ENCODE measurements at regions not wholly inside any gene's neighbourhood (a gene's known extent, or its start where the extent isn't known, plus 50 kb on each side); places are given as distances from the start of the nearest gene placed in this dataset.

DNA sequence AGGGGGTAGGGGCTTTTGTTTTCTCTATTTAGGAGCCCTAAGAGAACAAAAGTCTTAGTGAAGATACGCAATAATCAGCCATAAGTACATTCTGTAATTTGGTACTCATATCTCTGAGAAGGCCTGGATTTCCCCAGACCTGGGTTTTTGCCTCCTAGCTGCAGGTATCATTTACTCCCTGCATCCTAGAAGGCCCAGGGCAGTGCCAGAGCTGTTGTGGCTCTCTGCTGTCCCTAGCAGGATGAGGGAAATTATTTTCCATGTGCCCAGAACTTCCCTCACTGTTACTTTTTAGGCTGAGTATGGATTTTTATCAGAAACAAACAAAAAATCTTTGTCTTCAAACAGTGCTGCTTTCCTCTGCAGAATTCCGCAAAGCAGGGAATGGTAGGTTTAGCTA is 192.5 kb upstream of the SYT1 start:
- H3K4me3 Mint-ChIP-seq = no peak overlapping the region
- no peak overlapping the region for H3K27ac Mint-ChIP-seq
- H3K36me3 Mint-ChIP-seq = no peaks in the 10 kb centered on the region
- no peak for DNase-seq
- H3K4me1 Mint-ChIP-seq = no peaks in the 10 kb centered on the region
- H3K9me3 Mint-ChIP-seq = peaks cover 4% of the 10 kb centered on the region
- CTCF ChIA-PET = no interaction called here
- no peaks in the 10 kb centered on the region for H3K27me3 Mint-ChIP-seq

- DNase-seq = no peak
- Mint-ChIP-seq H3K27me3 (no peaks in the 10 kb centered on the region), H3K4me3 (no peak overlapping the region), H3K4me1 (no peaks in the 10 kb centered on the region), H3K36me3 (no peaks in the 10 kb centered on the region), H3K9me3 (peaks cover 5% of the 10 kb centered on the region), H3K27ac (no peak overlapping the region)
- CTCF ChIA-PET = no interaction called here
These were observed 190.1 kb upstream of the SYT1 start for GRCh38 chr12:78674311-78675090.

DNA sequence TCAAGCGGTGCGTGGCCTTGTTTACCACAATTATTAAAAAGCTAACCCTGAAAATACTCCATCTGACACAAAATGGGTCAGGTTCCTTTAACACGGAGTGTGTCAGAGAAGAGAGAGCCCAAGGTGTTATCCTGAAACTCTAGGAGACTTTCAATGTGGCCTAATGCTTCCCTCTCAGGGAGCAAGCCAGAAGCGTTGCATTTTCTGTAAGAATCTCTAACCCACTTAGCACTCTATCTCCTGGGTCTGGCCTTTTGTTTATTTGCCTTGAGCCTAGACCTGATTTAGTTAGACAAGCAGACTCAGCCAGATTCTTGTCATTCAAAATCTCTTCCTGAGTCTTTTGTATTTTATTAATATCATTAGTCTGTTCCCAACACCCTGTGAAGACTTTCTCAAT is 184.0 kb upstream of the SYT1 start:
- Mint-ChIP-seq H3K4me3 (no peak overlapping the region), H3K36me3 (no peaks in the 10 kb centered on the region), H3K4me1 (no peaks in the 10 kb centered on the region), H3K9me3 (peaks cover 3% of the 10 kb centered on the region), H3K27me3 (no peaks in the 10 kb centered on the region), H3K27ac (no peak overlapping the region)
- CTCF ChIA-PET = no interaction called here
- no peak for DNase-seq

- no peak for DNase-seq
- no peaks in the 10 kb centered on the region for H3K27me3 Mint-ChIP-seq
- CTCF ChIA-PET = no interaction called here
- H3K9me3 Mint-ChIP-seq = peaks cover 3% of the 10 kb centered on the region
- H3K36me3 Mint-ChIP-seq = no peaks in the 10 kb centered on the region
- no peak overlapping the region for H3K4me3 Mint-ChIP-seq
- H3K4me1 Mint-ChIP-seq = no peaks in the 10 kb centered on the region
- no peak overlapping the region for H3K27ac Mint-ChIP-seq
These were observed 181.5 kb upstream of the SYT1 start for GRCh38 chr12:78683031-78683430.

- Mint-ChIP-seq H3K4me3 (no peak overlapping the region), H3K27ac (no peak overlapping the region), H3K36me3 (no peaks in the 10 kb centered on the region), H3K27me3 (no peaks in the 10 kb centered on the region), H3K4me1 (no peaks in the 10 kb centered on the region), H3K9me3 (peaks cover 6% of the 10 kb centered on the region)
- CTCF ChIA-PET = no interaction called here
- DNase-seq = no peak
These were observed 180.9 kb upstream of the SYT1 start for GRCh38 chr12:78683626-78684025.

GRCh38 chr12:78684419-78684818 is 180.2 kb upstream of the SYT1 start:
- no peak overlapping the region for H3K4me3 Mint-ChIP-seq

GRCh38 chr12:78695749-78696148 is 168.8 kb upstream of the SYT1 start:
- H3K4me3 Mint-ChIP-seq = no peak overlapping the region
- DNase-seq = no peak
- H3K4me1 Mint-ChIP-seq = no peaks in the 10 kb centered on the region
- H3K36me3 Mint-ChIP-seq = no peaks in the 10 kb centered on the region
- H3K27ac Mint-ChIP-seq = no peak overlapping the region
- no peaks in the 10 kb centered on the region for H3K27me3 Mint-ChIP-seq
- H3K9me3 Mint-ChIP-seq = peaks cover 3% of the 10 kb centered on the region
- CTCF ChIA-PET = no interaction called here

More at GRCh38 chr12:78684419-78684818, 180.2 kb upstream of the SYT1 start:
- no peak for DNase-seq
- Mint-ChIP-seq H3K9me3 (peaks cover 10% of the 10 kb centered on the region), H3K27me3 (no peaks in the 10 kb centered on the region), H3K27ac (no peak overlapping the region), H3K36me3 (no peaks in the 10 kb centered on the region), H3K4me1 (no peaks in the 10 kb centered on the region)
- CTCF ChIA-PET = no interaction called here

DNA sequence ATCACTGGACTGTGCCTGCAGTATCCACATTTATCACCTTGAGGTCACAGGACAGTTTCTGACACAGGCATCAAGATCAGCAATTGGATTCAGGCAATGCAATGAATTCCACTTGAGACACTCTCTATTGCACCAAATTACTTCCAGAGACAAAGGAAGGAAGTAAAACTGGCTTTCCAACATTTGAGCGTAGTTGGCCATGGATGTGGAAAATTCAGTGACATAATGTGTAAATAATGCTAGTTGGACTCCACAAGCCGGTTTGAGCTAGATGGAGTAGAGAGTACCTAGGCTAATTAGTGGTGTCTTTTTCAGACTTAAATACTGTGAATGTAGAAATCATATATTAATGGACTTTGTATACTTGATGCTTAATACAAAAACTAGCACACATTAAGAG is 168.3 kb upstream of the SYT1 start:
- Mint-ChIP-seq H3K4me3 (no peak overlapping the region), H3K4me1 (no peaks in the 10 kb centered on the region), H3K9me3 (peaks cover 3% of the 10 kb centered on the region), H3K27ac (no peak overlapping the region), H3K36me3 (no peaks in the 10 kb centered on the region), H3K27me3 (no peaks in the 10 kb centered on the region)
- CTCF ChIA-PET = no interaction called here
- DNase-seq = no peak

DNA sequence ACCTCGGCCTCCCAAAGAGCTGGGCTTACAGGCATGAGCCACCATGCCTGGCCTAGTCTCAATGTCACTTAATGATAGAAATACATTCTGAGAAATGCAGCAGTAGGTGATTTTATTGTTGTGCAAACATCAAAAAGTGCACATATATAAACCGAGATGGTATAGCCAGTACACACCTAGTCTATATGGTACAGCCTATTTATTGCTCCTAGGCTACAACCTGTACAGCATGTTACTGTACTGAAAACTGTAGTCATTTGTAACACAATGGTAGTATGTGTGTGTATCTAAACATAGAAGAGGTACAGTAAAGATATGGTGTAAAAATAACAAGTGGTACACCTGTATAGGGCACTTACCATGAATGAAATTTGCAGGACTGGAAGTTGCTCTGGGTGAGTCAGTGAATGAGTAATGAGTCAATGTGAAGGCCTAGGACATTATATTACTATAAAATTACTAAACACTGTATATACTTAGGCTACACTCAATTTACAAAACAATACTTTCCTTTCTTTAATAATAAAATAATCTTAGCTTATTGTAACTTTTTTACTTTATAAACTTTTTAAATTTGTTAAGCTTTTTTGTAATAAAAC is 166.7 kb upstream of the SYT1 start:
- CTCF ChIA-PET = no interaction called here
- Mint-ChIP-seq H3K27ac (no peak overlapping the region), H3K27me3 (no peaks in the 10 kb centered on the region), H3K9me3 (peaks cover 3% of the 10 kb centered on the region), H3K36me3 (no peaks in the 10 kb centered on the region), H3K4me3 (no peak overlapping the region), H3K4me1 (no peaks in the 10 kb centered on the region)
- DNase-seq = no peak

- Mint-ChIP-seq H3K9me3 (peaks cover 3% of the 10 kb centered on the region), H3K27me3 (no peaks in the 10 kb centered on the region), H3K27ac (no peak overlapping the region), H3K4me1 (no peaks in the 10 kb centered on the region), H3K36me3 (no peaks in the 10 kb centered on the region), H3K4me3 (no peak overlapping the region)
- CTCF ChIA-PET = no interaction called here
- no peak for DNase-seq
These were observed 165.8 kb upstream of the SYT1 start for GRCh38 chr12:78698747-78699146.

GRCh38 chr12:78700565-78700964 is 164.0 kb upstream of the SYT1 start:
- no peaks in the 10 kb centered on the region for H3K27me3 Mint-ChIP-seq
- no peak for DNase-seq
- H3K4me3 Mint-ChIP-seq = no peak overlapping the region
- CTCF ChIA-PET = no interaction called here
- no peak overlapping the region for H3K27ac Mint-ChIP-seq
- no peaks in the 10 kb centered on the region for H3K4me1 Mint-ChIP-seq
- H3K36me3 Mint-ChIP-seq = no peaks in the 10 kb centered on the region
- peaks cover 3% of the 10 kb centered on the region for H3K9me3 Mint-ChIP-seq

DNA sequence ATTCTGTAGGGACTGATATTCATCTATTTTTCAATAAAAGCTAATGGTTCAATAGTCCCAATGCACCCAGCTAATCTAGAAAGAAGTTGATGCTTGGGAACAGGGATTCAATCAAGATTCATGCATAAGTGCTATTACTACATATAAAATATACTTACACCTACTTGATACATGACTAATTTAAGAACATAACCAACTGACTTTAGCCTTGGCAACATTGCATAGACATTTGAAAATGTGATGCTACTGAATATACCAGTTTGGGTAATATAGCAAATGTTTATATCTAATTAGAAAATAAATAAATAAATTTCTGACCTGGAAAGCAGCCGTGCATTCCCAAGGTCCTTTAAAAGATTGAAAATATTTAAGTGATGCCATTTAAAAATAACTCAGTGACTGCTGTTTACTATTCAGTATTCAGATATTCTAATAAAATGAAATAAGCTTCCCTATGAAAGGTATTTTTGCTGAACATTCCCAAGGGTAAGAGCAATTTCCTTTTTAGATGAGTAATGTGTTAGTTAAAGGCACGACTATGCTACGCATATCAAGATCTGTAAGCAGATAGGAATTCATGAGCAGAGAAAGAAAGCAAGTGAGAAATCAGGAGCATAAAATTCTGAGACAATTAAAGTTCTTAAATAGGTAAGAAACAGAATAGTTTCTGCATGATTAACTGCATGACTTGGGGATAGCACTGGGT is 160.6 kb upstream of the SYT1 start:
- no peak for DNase-seq
- Mint-ChIP-seq H3K4me3 (no peak overlapping the region), H3K27ac (no peak overlapping the region), H3K9me3 (peaks cover 10% of the 10 kb centered on the region), H3K27me3 (no peaks in the 10 kb centered on the region), H3K36me3 (no peaks in the 10 kb centered on the region), H3K4me1 (no peaks in the 10 kb centered on the region)
- CTCF ChIA-PET = no interaction called here

- H3K9me3 Mint-ChIP-seq = peaks cover 7% of the 10 kb centered on the region
- CTCF ChIA-PET = no interaction called here
These were observed 152.6 kb upstream of the SYT1 start for GRCh38 chr12:78711954-78712353.

DNA sequence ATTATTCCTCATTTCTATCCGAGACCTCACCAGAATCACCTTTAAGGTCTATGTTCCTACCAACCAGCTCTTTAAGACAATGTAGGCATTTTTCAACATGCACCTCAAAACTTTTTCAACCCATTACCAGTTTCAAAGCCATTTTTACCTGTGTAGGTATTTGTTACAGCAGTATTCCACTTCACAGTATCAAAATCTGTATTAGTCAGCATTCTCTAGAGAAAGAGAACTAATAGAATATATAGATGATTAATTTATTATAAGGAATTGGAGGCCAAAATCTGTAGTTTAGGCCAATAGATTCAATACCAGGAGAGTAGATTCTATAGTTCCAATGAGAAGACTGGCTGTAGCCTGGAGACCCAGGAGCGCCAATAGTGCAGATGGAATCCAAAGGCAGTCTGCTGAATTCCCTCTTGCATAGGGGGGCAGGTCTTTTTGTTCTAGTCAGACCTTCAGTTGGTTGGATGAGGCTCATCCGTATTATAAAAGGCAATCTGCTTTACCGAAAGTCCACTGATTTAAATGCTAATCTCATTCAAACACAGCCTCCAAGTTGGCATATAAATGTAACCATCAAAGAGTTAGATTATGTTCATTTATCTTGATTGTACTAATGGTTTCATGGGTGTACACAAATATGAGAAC is 151.6 kb upstream of the SYT1 start:
- H3K27ac Mint-ChIP-seq = no peak overlapping the region
- peaks cover 1% of the 10 kb centered on the region for H3K9me3 Mint-ChIP-seq
- no peak overlapping the region for H3K4me3 Mint-ChIP-seq
- H3K27me3 Mint-ChIP-seq = no peaks in the 10 kb centered on the region
- DNase-seq = no peak
- H3K36me3 Mint-ChIP-seq = no peaks in the 10 kb centered on the region
- CTCF ChIA-PET = no interaction called here
- H3K4me1 Mint-ChIP-seq = no peaks in the 10 kb centered on the region

More at GRCh38 chr12:78711954-78712353, 152.6 kb upstream of the SYT1 start:
- Mint-ChIP-seq H3K27ac (no peak overlapping the region), H3K36me3 (no peaks in the 10 kb centered on the region), H3K4me3 (no peak overlapping the region), H3K27me3 (no peaks in the 10 kb centered on the region), H3K4me1 (no peaks in the 10 kb centered on the region)
- no peak for DNase-seq

GRCh38 chr12:78719721-78720120 is 144.9 kb upstream of the SYT1 start:
- no peak for DNase-seq
- H3K36me3 Mint-ChIP-seq = no peaks in the 10 kb centered on the region
- CTCF ChIA-PET = no interaction called here
- no peaks in the 10 kb centered on the region for H3K4me1 Mint-ChIP-seq
- no peaks in the 10 kb centered on the region for H3K27me3 Mint-ChIP-seq
- no peak overlapping the region for H3K27ac Mint-ChIP-seq
- no peak overlapping the region for H3K4me3 Mint-ChIP-seq
- H3K9me3 Mint-ChIP-seq = no peaks in the 10 kb centered on the region

Data from activated naive CD4-positive, alpha-beta T cell treated with anti-CD3 and anti-CD28 coated beads, Interleukin-2, amount 10 ng/mL, durations not matched to agents 7 days and 5 days (primary cell).